ENCODE measurements at regions not wholly inside any gene's neighbourhood (a gene's known extent, or its start where the extent isn't known, plus 50 kb on each side); places are given as distances from the start of the nearest gene placed in this dataset.

DNA sequence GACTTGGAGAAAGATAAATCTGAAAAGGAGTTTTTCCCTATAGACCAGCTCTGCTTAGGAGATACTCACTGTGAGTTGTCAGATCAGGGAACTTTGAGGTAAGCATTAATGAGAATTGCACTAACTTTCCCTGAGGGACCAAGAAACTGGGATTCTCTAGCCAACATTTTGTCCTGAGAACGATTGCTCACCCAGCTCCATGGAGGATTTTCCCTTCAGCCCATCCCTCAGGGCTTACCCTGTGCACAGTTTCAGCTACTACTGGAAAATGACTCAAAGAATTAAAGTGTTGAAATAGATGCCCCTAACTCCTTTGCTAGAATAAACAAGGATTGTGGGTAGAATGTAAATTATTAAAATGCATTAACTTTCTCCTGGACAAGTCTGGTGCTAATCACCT, 237.2 kb upstream of the IL12B start:
- TF ChIP-seq POLR2A (IDR thresholded peaks at IDR 0.05), result no peak
- no peak for TF ChIP-seq CTCF (IDR thresholded peaks at IDR 0.05)
